A172 (cell line): ENCODE measurements at regions not wholly inside any gene's neighbourhood (a gene's known extent, or its start where the extent isn't known, plus 50 kb on each side); places are given as distances from the start of the nearest gene placed in this dataset.
"Not testable (repeated sequence)": the region's sequence is repeated elsewhere in the genome, so short reads cannot be mapped to it uniquely, and the experiment has no call there.

Experiments used
- DNase-seq: peaks from one replicate; pipeline ENCODE4 v3.0.0-alpha.2; 2015; ENCODE audit warnings: low spot score

- no peak for DNase-seq
These were observed 71.8 kb downstream of the LARP7 start for GRCh38 chr4:112708772-112709171.

GRCh38 chr4:112714922-112715901 lies 78.3 kb downstream of the LARP7 start:
- no peak for DNase-seq

- DNase-seq, result no peak
These were observed 80.9 kb downstream of the LARP7 start for GRCh38 chr4:112717856-112718255.

GRCh38 chr4:112721627-112722026 lies 84.7 kb downstream of the LARP7 start:
- DNase-seq, result no peak

GRCh38 chr4:112726041-112726440 lies 89.1 kb downstream of the LARP7 start:
- DNase-seq, result no peak

GRCh38 chr4:112727728-112728127 lies 90.8 kb downstream of the LARP7 start:
- DNase-seq, result not testable (repeated sequence)

- DNase-seq, result no peak
These were observed 94.8 kb downstream of the LARP7 start for GRCh38 chr4:112731715-112732114.

- no peak for DNase-seq
These were observed 95.2 kb downstream of the LARP7 start for GRCh38 chr4:112732142-112732541.

- DNase-seq, result no peak
These were observed 98.6 kb downstream of the LARP7 start for GRCh38 chr4:112735474-112735951.

- no peak for DNase-seq
These were observed 99.8 kb downstream of the LARP7 start for GRCh38 chr4:112736718-112737135.

GRCh38 chr4:112739442-112739841 lies 102.5 kb downstream of the LARP7 start:
- DNase-seq, result no peak

GRCh38 chr4:112747036-112747435 lies 110.1 kb downstream of the LARP7 start:
- peak; percentile 23 for DNase-seq

GRCh38 chr4:112748352-112748878 lies 111.5 kb downstream of the LARP7 start:
- no peak for DNase-seq

- DNase-seq, result not testable (repeated sequence)
These were observed 113.8 kb downstream of the LARP7 start for GRCh38 chr4:112750749-112751148.

- no peak for DNase-seq
These were observed 114.5 kb downstream of the LARP7 start for GRCh38 chr4:112751447-112751846.

- DNase-seq, result no peak
These were observed 115.1 kb downstream of the LARP7 start for GRCh38 chr4:112752061-112752460.

GRCh38 chr4:112752510-112752909 lies 115.6 kb downstream of the LARP7 start:
- no peak for DNase-seq

GRCh38 chr4:112753333-112753732 lies 116.4 kb downstream of the LARP7 start:
- DNase-seq, result no peak

GRCh38 chr4:112759313-112759712 lies 122.4 kb downstream of the LARP7 start:
- no peak for DNase-seq

- DNase-seq, result peak; percentile 14
These were observed 128.5 kb downstream of the LARP7 start for GRCh38 chr4:112765317-112765974.

GRCh38 chr4:112766422-112766821 lies 129.5 kb downstream of the LARP7 start:
- peak; percentile 16 for DNase-seq

- DNase-seq, result no peak
These were observed 130.4 kb downstream of the LARP7 start for GRCh38 chr4:112767386-112767785.

GRCh38 chr4:112770114-112770513 lies 133.2 kb downstream of the LARP7 start:
- DNase-seq, result no peak
